AG09309 (cell line): ENCODE measurements at regions not wholly inside any gene's neighbourhood (a gene's known extent, or its start where the extent isn't known, plus 50 kb on each side); places are given as distances from the start of the nearest gene placed in this dataset.
"Not testable (repeated sequence)": the region's sequence is repeated elsewhere in the genome, so short reads cannot be mapped to it uniquely, and the experiment has no call there.

ENCODE experiments used
- DNase-seq: peaks from one replicate; pipeline ENCODE4 v3.0.0-alpha.2; 2010; ENCODE audit warnings: low read depth
- H3K4me3 ChIP-seq: 2 replicates; pipeline ENCODE4 v1.5.1; 2011; ENCODE audit warnings: mild to moderate bottlenecking, low read depth, low read length, moderate library complexity; ENCODE audit not compliant: control insufficient read depth
- CTCF ChIP-seq: IDR thresholded peaks from 2 replicates; pipeline ENCODE4 v1.5.1; 2011; ENCODE audit warnings: mild to moderate bottlenecking, low read depth, low read length, inconsistent platforms; ENCODE audit not compliant: insufficient read depth, control insufficient read depth; ENCODE audit errors: missing control alignments

- no peak for DNase-seq
- no peak overlapping the region for H3K4me3 ChIP-seq
- peak; percentile 38 for TF ChIP-seq CTCF
These were observed 170.3 kb downstream of the MOBP start for GRCh38 chr3:39637807-39638206.

DNA sequence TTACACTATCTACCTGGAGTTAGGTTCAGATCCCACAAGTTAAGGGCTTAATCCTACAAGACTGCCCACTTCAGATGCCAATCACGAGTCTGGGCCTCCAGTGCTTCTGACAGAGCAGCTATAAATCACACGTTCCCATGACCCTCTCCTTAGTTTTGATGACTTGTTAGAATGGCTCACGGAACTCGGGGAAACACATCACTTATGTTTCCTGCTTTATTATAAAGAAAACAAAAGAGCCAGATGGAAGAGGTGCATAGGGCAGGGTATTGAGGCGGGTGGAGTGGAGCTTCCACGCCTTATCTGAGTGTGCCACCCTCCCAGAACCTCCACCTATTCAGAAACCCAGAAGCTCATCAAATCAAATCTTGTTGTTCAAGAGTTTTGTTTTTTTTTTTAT, 170.8 kb downstream of the MOBP start:
- H3K4me3 ChIP-seq, result no peak overlapping the region
- no peak for TF ChIP-seq CTCF
- DNase-seq, result no peak

DNA sequence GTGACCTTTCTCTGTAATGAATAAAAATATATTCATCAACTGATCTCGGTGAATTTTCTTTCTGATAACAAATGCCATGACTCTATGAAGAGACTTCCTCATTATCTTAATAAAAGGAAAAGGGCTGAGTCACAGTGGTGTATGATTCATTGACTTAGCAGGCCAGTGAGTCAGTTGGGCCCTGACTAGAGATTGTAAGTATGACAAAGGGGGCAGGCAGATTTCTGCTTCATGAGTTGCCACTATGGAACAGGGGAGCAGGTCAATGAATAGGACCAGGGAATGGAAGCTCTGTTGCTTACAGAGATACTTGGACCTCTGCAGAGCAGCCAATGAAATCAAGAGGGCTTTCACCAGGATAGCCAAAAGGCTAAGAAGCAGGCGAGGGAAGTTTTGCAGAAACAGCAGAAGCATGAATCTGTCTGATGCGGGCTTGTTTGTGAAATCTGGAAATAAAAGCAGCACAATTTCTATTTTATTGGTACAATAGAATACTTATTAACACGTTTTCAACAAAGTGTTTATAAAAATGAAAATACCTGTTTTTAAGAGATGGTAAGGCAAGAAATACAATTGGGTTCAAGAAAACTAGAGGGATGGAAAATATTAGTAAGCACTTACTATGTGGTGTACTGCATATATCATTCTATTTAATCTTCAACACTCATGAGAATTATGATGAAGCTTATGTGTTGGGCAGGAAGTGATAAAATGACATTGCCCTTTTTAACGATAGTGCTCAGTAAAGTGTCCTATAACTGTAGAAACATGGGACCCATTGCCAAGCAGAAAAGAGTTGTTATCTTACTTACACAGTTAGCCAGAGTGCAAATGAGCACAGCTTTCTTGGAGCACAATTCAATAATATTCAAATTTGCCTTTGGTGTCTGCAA, 169.8 kb upstream of the MYRIP start:
- peak; percentile 81 for DNase-seq

GRCh38 chr3:39641274-39641673, 168.1 kb upstream of the MYRIP start:
- no peak for TF ChIP-seq CTCF
- H3K4me3 ChIP-seq, result no peak overlapping the region
- DNase-seq, result no peak

More for the DNA sequence above, 169.8 kb upstream of the MYRIP start:
- TF ChIP-seq CTCF, result no peak
- no peak overlapping the region for H3K4me3 ChIP-seq

- no peak for TF ChIP-seq CTCF
- peak; percentile 60 for DNase-seq
- H3K4me3 ChIP-seq, result no peak overlapping the region
These were observed 165.2 kb upstream of the MYRIP start for GRCh38 chr3:39644176-39644575.

DNA sequence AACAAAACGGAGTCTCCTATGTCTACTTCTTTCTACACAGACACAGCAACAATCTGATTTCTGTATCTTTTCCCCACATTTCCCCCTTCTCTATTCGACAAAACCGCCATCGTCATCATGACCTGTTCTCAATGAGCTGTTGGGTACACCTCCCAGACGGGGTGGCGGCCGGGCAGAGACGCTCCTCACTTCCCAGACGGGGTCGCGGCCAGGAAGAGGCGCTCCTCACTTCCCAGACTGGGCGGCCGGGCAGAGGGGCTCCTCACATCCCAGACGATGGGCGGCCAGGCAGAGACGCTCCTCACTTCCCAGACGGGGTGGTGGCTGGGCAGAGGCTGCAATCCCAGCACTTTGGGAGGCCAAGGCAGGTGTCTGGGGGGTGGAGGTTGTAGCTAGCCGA, 158.2 kb upstream of the MYRIP start:
- H3K4me3 ChIP-seq, DNase-seq: not testable (repeated sequence)

- no peak for DNase-seq
- H3K4me3 ChIP-seq, result no peak overlapping the region
- no peak for TF ChIP-seq CTCF
These were observed 157.2 kb upstream of the MYRIP start for GRCh38 chr3:39651993-39652739.

- H3K4me3 ChIP-seq, DNase-seq: not testable (repeated sequence)
These were observed 153.7 kb upstream of the MYRIP start for GRCh38 chr3:39655718-39656117.
